Fibroblast of lung (primary cell): ENCODE measurements at regions not wholly inside any gene's neighbourhood (a gene's known extent, or its start where the extent isn't known, plus 50 kb on each side); places are given as distances from the start of the nearest gene placed in this dataset.

Experiments
- DNase-seq, 2 donors: peaks; one replicate each; pipeline versions ENCODE4 v3.0.0 to v3.0.0-alpha.2; 2010; ENCODE audit warnings: low read depth in 2 of 2
- H2AFZ ChIP-seq: 2 replicates; pipeline ENCODE4 v1.5.1; 2012; ENCODE audit warnings: low read length, control low read depth, inconsistent platforms
- H3K27ac ChIP-seq: 2 replicates; pipeline ENCODE4 v1.5.1; 2011; ENCODE audit warnings: low read length, control low read depth; ENCODE audit not compliant: insufficient read depth
- H3K27me3 ChIP-seq: 2 replicates; pipeline ENCODE4 v1.5.1; 2011; ENCODE audit warnings: mild to moderate bottlenecking, low read length; ENCODE audit not compliant: control insufficient read depth, insufficient read depth
- H3K36me3 ChIP-seq: 2 replicates; pipeline ENCODE4 v1.5.1; 2011; ENCODE audit warnings: low read length; ENCODE audit not compliant: control insufficient read depth, insufficient read depth
- H3K4me1 ChIP-seq: 2 replicates; pipeline ENCODE4 v1.5.1; 2011; ENCODE audit warnings: low read length; ENCODE audit not compliant: control insufficient read depth, insufficient read depth; ENCODE audit errors: extremely low read depth
- H3K4me2 ChIP-seq: 2 replicates; pipeline ENCODE4 v1.5.1; 2011; ENCODE audit warnings: low read length, control low read depth; ENCODE audit not compliant: insufficient read depth; ENCODE audit errors: extremely low read depth
- H3K4me3 ChIP-seq, 4 experiments: fragments of 200-600 bp in 1 of 4; sonication (generic) in 1 of 4; replicated peaks in 1 of 4; 2 replicates each; pipeline ENCODE4 v1.5.1; 2011 to 2016; ENCODE audit warnings: low read length in 4 of 4, low read depth in 3 of 4, mild to moderate bottlenecking in 3 of 4, control low read depth in 2 of 4, inconsistent platforms in 1 of 4, mixed read lengths in 1 of 4; ENCODE audit not compliant: insufficient read depth in 1 of 4; ENCODE audit errors: control extremely low read depth in 1 of 4
- H3K79me2 ChIP-seq: 2 replicates; pipeline ENCODE4 v1.5.1; 2012; ENCODE audit warnings: mild to moderate bottlenecking, low read length, inconsistent platforms; ENCODE audit not compliant: control insufficient read depth, insufficient read depth
- H3K9ac ChIP-seq: 2 replicates; pipeline ENCODE4 v1.5.1; 2011; ENCODE audit warnings: mild to moderate bottlenecking, low read length, control low read depth; ENCODE audit not compliant: insufficient read depth
- H3K9me3 ChIP-seq: 2 replicates; pipeline ENCODE4 v1.5.1; 2012; ENCODE audit warnings: low read depth, low read length; ENCODE audit not compliant: control insufficient read depth, insufficient read depth
- H4K20me1 ChIP-seq: 2 replicates; pipeline ENCODE4 v1.5.1; 2011; ENCODE audit warnings: low read length; ENCODE audit not compliant: control insufficient read depth, insufficient read depth; ENCODE audit errors: extremely low read depth
- EZH2 ChIP-seq: IDR thresholded peaks from 2 replicates; pipeline ENCODE4 v1.5.1; 2012; ENCODE audit warnings: low read length, control low read depth, mild to moderate bottlenecking; ENCODE audit errors: missing control alignments
- TF ChIP-seq, protein P1 (sequence below), 2 donors: IDR thresholded peaks in 1 of 2; conservative IDR thresholded peaks in 1 of 2; 1 replicate in 1 of 2; 2 replicates in 1 of 2; pipeline ENCODE4 v1.5.1; 2011 to 2012; ENCODE audit warnings: low read length in 2 of 2, control low read depth in 1 of 2, inconsistent platforms in 1 of 2, low read depth in 1 of 2, mild to moderate bottlenecking in 1 of 2

- Histone ChIP-seq H3K27ac (no peak overlapping the region), H3K9ac (no peak overlapping the region), H3K4me3 (no peak overlapping the region), H3K4me1 (no peaks in the 10 kb centered on the region), H4K20me1 (no peaks in the 10 kb centered on the region), H2AFZ (no peak overlapping the region), H3K79me2 (no peaks in the 10 kb centered on the region), H3K9me3 (no peaks in the 10 kb centered on the region), H3K4me2 (no peak overlapping the region), H3K36me3 (no peaks in the 10 kb centered on the region), H3K27me3 (no peaks in the 10 kb centered on the region)
- TF ChIP-seq EZH2 = no peak
- TF ChIP-seq, protein P1, sequence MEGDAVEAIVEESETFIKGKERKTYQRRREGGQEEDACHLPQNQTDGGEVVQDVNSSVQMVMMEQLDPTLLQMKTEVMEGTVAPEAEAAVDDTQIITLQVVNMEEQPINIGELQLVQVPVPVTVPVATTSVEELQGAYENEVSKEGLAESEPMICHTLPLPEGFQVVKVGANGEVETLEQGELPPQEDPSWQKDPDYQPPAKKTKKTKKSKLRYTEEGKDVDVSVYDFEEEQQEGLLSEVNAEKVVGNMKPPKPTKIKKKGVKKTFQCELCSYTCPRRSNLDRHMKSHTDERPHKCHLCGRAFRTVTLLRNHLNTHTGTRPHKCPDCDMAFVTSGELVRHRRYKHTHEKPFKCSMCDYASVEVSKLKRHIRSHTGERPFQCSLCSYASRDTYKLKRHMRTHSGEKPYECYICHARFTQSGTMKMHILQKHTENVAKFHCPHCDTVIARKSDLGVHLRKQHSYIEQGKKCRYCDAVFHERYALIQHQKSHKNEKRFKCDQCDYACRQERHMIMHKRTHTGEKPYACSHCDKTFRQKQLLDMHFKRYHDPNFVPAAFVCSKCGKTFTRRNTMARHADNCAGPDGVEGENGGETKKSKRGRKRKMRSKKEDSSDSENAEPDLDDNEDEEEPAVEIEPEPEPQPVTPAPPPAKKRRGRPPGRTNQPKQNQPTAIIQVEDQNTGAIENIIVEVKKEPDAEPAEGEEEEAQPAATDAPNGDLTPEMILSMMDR (conservative IDR thresholded peaks at IDR 0.05 in 1 of 2, IDR thresholded peaks at IDR 0.05 in 1 of 2; ENCODE audit: low read depth in 1 of 2, low read length in 2 of 2) = no peak
- no peak for DNase-seq
Observed at GRCh38 chr13:47656651-47657050, 344.4 kb downstream of the SUCLA2 start.

GRCh38 chr13:47650209-47650608 is 350.9 kb downstream of the SUCLA2 start:
- Histone ChIP-seq H3K27me3 (no peaks in the 10 kb centered on the region), H3K4me3 (no peak overlapping the region), H4K20me1 (no peaks in the 10 kb centered on the region), H2AFZ (no peak overlapping the region), H3K9me3 (no peaks in the 10 kb centered on the region), H3K27ac (no peak overlapping the region), H3K36me3 (no peaks in the 10 kb centered on the region), H3K4me1 (no peaks in the 10 kb centered on the region), H3K4me2 (no peak overlapping the region), H3K9ac (no peak overlapping the region), H3K79me2 (no peaks in the 10 kb centered on the region)
- no peak for DNase-seq
- TF ChIP-seq, protein P1 (conservative IDR thresholded peaks at IDR 0.05 in 1 of 2, IDR thresholded peaks at IDR 0.05 in 1 of 2; ENCODE audit: low read depth in 1 of 2, low read length in 2 of 2) = no peak
- no peak for TF ChIP-seq EZH2

GRCh38 chr13:47647001-47647400 is 354.1 kb downstream of the SUCLA2 start:
- Histone ChIP-seq H3K4me2 (no peak overlapping the region), H3K4me1 (no peaks in the 10 kb centered on the region), H3K27me3 (no peaks in the 10 kb centered on the region), H3K4me3 (no peak overlapping the region), H2AFZ (no peak overlapping the region), H4K20me1 (no peaks in the 10 kb centered on the region), H3K79me2 (no peaks in the 10 kb centered on the region), H3K27ac (no peak overlapping the region), H3K36me3 (no peaks in the 10 kb centered on the region), H3K9ac (no peak overlapping the region), H3K9me3 (no peaks in the 10 kb centered on the region)
- no peak for DNase-seq
- TF ChIP-seq, protein P1 (conservative IDR thresholded peaks at IDR 0.05 in 1 of 2, IDR thresholded peaks at IDR 0.05 in 1 of 2; ENCODE audit: low read depth in 1 of 2, low read length in 2 of 2) = no peak
- no peak for TF ChIP-seq EZH2
